ENCODE measurements at regions not wholly inside any gene's neighbourhood (a gene's known extent, or its start where the extent isn't known, plus 50 kb on each side); places are given as distances from the start of the nearest gene placed in this dataset.

DNA sequence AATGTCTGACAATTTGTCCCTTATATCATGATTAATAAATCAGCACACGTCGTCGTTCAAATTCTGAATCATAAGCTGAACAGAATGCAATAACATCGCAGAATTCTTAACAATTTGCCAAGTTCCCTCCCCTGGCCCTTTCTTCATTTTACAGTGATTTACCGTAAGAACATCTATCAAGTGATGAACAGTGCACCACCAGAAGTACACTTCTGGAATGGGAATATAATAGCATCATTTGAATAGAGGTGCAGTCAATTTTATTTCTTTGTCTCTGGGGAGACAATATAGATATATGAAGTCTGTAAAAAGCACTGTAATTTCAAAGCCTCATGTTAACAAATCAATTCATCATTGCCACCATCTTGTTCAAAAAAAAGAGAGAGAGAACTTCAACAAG is 145.1 kb upstream of the SMLR1 start:
- 96% methylated on average over 5 of the region's 5 CpGs for WGBS, 2 donors
- H3K4me1 ChIP-seq (ENCODE audit: control insufficient read depth in 2 of 2, insufficient read depth in 2 of 2, low read length in 1 of 2), result no peaks in the 10 kb centered on the region
- no peaks in the 10 kb centered on the region for H3K36me3 ChIP-seq (ENCODE audit: control insufficient read depth in 2 of 2, insufficient read depth in 2 of 2, low read length in 1 of 2)
- no peaks in the 10 kb centered on the region for H3K27me3 ChIP-seq (ENCODE audit: control insufficient read depth in 1 of 2, insufficient read depth in 2 of 2, low read length in 2 of 2)
- no peak overlapping the region for H3K27ac ChIP-seq (ENCODE audit: low read depth in 2 of 2, low read length in 1 of 2)
- H3K4me3 ChIP-seq (ENCODE audit: low read depth in 1 of 2, low read length in 2 of 2), result no peak overlapping the region
- no peaks in the 10 kb centered on the region for H3K9me3 ChIP-seq (ENCODE audit: control insufficient read depth in 2 of 2, insufficient read depth in 1 of 2, low read depth in 1 of 2, low read length in 1 of 2)

DNA sequence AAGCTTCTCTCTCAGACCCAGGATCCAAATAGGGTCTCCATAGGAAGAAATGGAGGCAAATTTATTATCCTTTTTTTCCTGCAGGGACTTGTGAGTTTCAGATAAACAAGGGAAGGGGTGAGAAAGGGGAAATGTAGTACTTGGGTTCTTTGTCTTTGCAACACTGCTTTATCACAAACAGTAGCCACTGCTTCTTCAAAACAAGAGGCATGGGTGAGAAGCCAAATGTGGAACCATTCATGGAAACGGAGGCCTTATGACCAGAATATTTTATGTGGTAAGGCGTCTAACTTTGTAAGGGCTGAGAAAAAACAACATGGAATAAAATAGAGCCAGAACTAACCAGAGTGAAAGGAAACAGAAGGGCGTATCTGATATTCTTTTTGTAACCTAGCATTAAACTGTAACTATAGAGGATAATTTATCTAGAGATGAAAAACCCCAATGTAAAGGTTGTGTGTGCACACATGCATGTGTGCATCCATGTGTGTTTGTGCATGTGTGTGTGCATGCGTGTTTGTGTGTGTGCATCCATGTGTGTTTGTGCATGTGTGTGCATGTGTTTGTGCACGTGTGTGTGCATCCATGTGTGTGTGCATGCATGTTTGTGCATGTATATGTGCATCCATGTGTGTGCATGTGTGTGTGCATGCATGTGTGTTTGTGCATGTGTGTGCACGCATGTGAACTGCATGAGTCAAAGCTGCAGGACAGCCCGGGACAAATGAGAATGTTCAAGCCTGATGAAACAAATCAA is 143.3 kb upstream of the SMLR1 start:
- H3K27ac ChIP-seq (ENCODE audit: low read depth in 2 of 2, low read length in 1 of 2), result no peak overlapping the region
- no peaks in the 10 kb centered on the region for H3K4me1 ChIP-seq (ENCODE audit: control insufficient read depth in 2 of 2, insufficient read depth in 2 of 2, low read length in 1 of 2)
- H3K9me3 ChIP-seq (ENCODE audit: control insufficient read depth in 2 of 2, insufficient read depth in 1 of 2, low read depth in 1 of 2, low read length in 1 of 2), result no peaks in the 10 kb centered on the region
- no peak overlapping the region for H3K4me3 ChIP-seq (ENCODE audit: low read depth in 1 of 2, low read length in 2 of 2)
- no peaks in the 10 kb centered on the region for H3K36me3 ChIP-seq (ENCODE audit: control insufficient read depth in 2 of 2, insufficient read depth in 2 of 2, low read length in 1 of 2)
- 74 to 80% methylated on average over 7 of the region's 7 CpGs for WGBS, 2 donors
- H3K27me3 ChIP-seq (ENCODE audit: control insufficient read depth in 1 of 2, insufficient read depth in 2 of 2, low read length in 2 of 2), result no peaks in the 10 kb centered on the region

DNA sequence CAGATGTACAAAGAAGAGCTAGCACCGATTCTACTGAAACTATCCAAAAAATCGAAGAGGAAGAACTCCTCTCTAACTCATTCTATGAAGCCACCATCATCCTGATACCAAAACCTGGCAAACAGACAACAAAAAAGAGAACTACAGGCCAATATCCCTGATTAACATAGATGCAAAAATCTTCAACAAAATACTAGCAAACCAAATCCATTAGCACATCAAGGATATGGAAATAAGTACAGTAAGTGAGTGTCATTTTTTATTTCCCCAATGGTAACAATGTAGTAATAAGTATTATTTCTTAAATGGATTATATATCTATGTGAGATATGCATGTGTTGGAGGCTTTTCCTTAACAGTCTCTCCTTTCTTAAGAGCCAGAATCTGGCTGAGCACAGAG is 134.5 kb upstream of the SMLR1 start:
- Histone ChIP-seq H3K27ac (ENCODE audit: low read depth in 2 of 2, low read length in 1 of 2) (no peak overlapping the region), H3K9me3 (ENCODE audit: control insufficient read depth in 2 of 2, insufficient read depth in 1 of 2, low read depth in 1 of 2, low read length in 1 of 2) (no peaks in the 10 kb centered on the region), H3K36me3 (ENCODE audit: control insufficient read depth in 2 of 2, insufficient read depth in 2 of 2, low read length in 1 of 2) (no peaks in the 10 kb centered on the region), H3K4me1 (ENCODE audit: control insufficient read depth in 2 of 2, insufficient read depth in 2 of 2, low read length in 1 of 2) (no peaks in the 10 kb centered on the region), H3K4me3 (ENCODE audit: low read depth in 1 of 2, low read length in 2 of 2) (no peak overlapping the region), H3K27me3 (ENCODE audit: control insufficient read depth in 1 of 2, insufficient read depth in 2 of 2, low read length in 2 of 2) (no peaks in the 10 kb centered on the region)
- 83 to 90% methylated on average over 2 of the region's 2 CpGs for WGBS, 2 donors

DNA sequence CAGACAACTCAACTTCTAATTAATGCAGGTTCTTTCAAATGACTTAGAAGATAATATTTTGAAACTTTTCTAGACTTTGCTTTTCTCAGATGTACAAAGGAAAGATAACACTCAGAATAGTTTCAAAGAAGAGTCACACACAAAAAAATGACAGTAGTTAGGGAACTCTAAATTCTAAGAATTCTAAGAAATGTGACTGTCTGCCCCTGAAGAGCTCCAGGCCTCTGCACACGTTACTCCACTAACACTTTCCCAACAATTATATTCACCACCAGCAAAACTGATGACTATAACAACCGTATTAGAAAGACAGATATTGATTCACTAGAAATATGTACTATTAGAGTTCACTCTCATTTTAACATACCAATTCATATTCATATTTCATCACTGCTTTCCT is 133.3 kb upstream of the SMLR1 start:
- no peak overlapping the region for H3K4me3 ChIP-seq (ENCODE audit: low read depth in 1 of 2, low read length in 2 of 2)
- 57 to 68% methylated on average over 2 of the region's 2 CpGs for WGBS, 2 donors
- H3K36me3 ChIP-seq (ENCODE audit: control insufficient read depth in 2 of 2, insufficient read depth in 2 of 2, low read length in 1 of 2), result no peaks in the 10 kb centered on the region
- H3K4me1 ChIP-seq (ENCODE audit: control insufficient read depth in 2 of 2, insufficient read depth in 2 of 2, low read length in 1 of 2), result no peaks in the 10 kb centered on the region
- H3K9me3 ChIP-seq (ENCODE audit: control insufficient read depth in 2 of 2, insufficient read depth in 1 of 2, low read depth in 1 of 2, low read length in 1 of 2), result no peaks in the 10 kb centered on the region
- H3K27me3 ChIP-seq (ENCODE audit: control insufficient read depth in 1 of 2, insufficient read depth in 2 of 2, low read length in 2 of 2), result no peaks in the 10 kb centered on the region
- H3K27ac ChIP-seq (ENCODE audit: low read depth in 2 of 2, low read length in 1 of 2), result no peak overlapping the region

DNA sequence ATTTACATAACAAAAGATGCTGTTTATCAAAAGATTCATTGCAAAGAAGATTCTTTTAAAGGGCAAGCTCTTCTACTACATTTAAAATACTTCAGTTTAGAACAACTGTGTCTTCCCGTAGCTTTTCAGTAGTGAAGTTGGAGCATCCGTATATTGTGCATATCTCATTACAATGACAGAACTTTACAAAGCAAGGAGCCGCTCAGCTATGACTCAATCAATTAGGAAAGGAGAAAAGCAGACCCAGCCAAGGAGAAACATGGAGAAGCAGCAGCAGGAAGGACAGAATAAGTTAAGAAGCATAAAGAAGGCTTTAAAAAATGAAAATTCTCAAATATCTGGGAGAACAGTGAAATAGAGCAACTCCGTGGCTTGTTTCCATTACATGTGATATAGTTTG is 132.6 kb upstream of the SMLR1 start:
- Histone ChIP-seq H3K27me3 (ENCODE audit: control insufficient read depth in 1 of 2, insufficient read depth in 2 of 2, low read length in 2 of 2) (no peaks in the 10 kb centered on the region), H3K4me1 (ENCODE audit: control insufficient read depth in 2 of 2, insufficient read depth in 2 of 2, low read length in 1 of 2) (no peaks in the 10 kb centered on the region), H3K36me3 (ENCODE audit: control insufficient read depth in 2 of 2, insufficient read depth in 2 of 2, low read length in 1 of 2) (no peaks in the 10 kb centered on the region), H3K4me3 (ENCODE audit: low read depth in 1 of 2, low read length in 2 of 2) (no peak overlapping the region), H3K27ac (ENCODE audit: low read depth in 2 of 2, low read length in 1 of 2) (no peak overlapping the region), H3K9me3 (ENCODE audit: control insufficient read depth in 2 of 2, insufficient read depth in 1 of 2, low read depth in 1 of 2, low read length in 1 of 2) (no peaks in the 10 kb centered on the region)
- 88 to 90% methylated on average over 4 of the region's 4 CpGs for WGBS, 2 donors

DNA sequence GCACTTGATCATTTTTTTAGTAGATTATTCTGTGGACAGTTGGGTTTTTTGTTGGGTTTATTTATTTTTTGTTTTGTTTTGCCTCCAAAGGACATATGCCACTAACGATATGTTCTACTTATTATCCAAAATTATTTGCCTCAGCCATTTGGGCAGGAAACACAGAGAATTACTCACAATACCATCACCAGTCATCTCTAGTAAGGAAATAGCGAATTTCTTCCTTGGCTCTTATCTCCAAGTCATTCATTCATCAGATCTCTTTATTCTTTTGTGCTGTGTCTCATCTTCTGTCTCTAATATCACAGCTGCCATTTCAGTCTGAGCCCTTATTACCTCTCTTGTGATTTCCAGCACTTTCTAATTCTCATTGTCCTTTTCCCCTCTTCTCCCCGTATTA is 130.4 kb upstream of the SMLR1 start:
- H3K36me3 ChIP-seq (ENCODE audit: control insufficient read depth in 2 of 2, insufficient read depth in 2 of 2, low read length in 1 of 2), result no peaks in the 10 kb centered on the region
- H3K27me3 ChIP-seq (ENCODE audit: control insufficient read depth in 1 of 2, insufficient read depth in 2 of 2, low read length in 2 of 2), result no peaks in the 10 kb centered on the region
- WGBS, 2 donors, result 80 to 83% methylated on average over 3 of the region's 3 CpGs
- no peaks in the 10 kb centered on the region for H3K4me1 ChIP-seq (ENCODE audit: control insufficient read depth in 2 of 2, insufficient read depth in 2 of 2, low read length in 1 of 2)
- H3K27ac ChIP-seq (ENCODE audit: low read depth in 2 of 2, low read length in 1 of 2), result no peak overlapping the region
- no peak overlapping the region for H3K4me3 ChIP-seq (ENCODE audit: low read depth in 1 of 2, low read length in 2 of 2)
- H3K9me3 ChIP-seq (ENCODE audit: control insufficient read depth in 2 of 2, insufficient read depth in 1 of 2, low read depth in 1 of 2, low read length in 1 of 2), result no peaks in the 10 kb centered on the region

DNA sequence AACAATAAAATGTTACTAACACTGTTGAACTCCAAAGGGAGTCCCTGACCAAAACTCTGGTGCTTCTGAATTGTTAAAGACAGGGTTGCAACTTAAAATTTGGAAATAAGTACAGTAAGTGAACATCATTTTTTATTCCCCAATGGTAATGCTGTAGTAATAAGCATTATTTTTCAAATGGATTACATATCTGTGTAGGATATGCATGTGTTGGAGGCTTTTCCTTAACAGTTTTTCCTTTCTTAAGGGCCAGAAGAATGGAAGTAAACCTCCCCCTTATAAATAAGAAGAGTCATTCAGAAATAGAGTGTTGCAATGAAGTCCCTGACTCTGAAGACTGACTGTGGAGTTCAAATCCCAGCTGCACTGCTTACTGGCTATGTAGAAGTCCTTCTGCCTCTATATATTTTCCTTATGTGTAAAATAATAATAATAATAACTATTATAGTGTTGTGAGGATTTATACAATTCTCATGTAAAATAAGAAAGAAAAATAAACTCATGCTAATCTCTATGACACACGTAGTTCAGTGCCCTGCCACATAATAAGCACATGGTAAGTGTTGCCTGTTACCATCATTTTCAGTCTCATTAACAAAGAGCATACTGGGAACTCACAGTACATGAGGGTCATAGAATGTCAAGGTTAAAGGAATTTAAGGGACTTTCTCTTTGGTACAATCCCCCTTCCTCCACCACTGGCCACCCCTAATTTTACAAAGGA is 129.8 kb upstream of the SMLR1 start:
- Histone ChIP-seq H3K4me1 (ENCODE audit: control insufficient read depth in 2 of 2, insufficient read depth in 2 of 2, low read length in 1 of 2) (no peaks in the 10 kb centered on the region), H3K4me3 (ENCODE audit: low read depth in 1 of 2, low read length in 2 of 2) (no peak overlapping the region), H3K9me3 (ENCODE audit: control insufficient read depth in 2 of 2, insufficient read depth in 1 of 2, low read depth in 1 of 2, low read length in 1 of 2) (no peaks in the 10 kb centered on the region), H3K27me3 (ENCODE audit: control insufficient read depth in 1 of 2, insufficient read depth in 2 of 2, low read length in 2 of 2) (no peaks in the 10 kb centered on the region), H3K36me3 (ENCODE audit: control insufficient read depth in 2 of 2, insufficient read depth in 2 of 2, low read length in 1 of 2) (no peaks in the 10 kb centered on the region), H3K27ac (ENCODE audit: low read depth in 2 of 2, low read length in 1 of 2) (no peak overlapping the region)
- 17% methylated on average over 1 of the region's 1 CpG for WGBS, 2 donors

DNA sequence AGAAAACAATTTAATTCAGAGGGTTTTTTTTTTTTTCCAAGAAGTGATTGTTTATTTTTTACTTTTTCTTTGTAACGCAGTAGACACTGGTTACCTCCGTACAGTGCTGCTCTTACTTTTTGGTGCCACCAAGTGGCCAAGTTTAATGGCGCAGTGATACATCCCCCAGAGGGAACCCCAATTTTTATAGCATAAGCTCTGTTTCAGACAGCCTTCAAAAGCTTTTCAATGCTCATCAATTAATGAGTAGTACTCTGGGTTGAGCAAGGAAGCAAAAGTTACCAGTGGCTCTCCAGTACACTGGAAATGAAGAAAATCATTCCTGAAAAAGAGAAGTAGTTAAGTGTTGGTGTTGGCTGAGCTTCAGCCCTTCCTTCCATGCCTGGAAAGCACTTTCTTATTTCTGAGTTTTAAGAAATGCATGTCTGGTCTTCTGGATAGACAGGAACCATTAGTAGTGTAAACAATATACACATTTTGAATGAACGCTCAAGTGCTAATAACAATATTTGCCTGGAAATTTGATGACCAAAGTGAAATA is 129.1 kb upstream of the SMLR1 start:
- Histone ChIP-seq H3K27ac (ENCODE audit: low read depth in 2 of 2, low read length in 1 of 2) (no peak overlapping the region), H3K27me3 (ENCODE audit: control insufficient read depth in 1 of 2, insufficient read depth in 2 of 2, low read length in 2 of 2) (no peaks in the 10 kb centered on the region), H3K4me1 (ENCODE audit: control insufficient read depth in 2 of 2, insufficient read depth in 2 of 2, low read length in 1 of 2) (no peaks in the 10 kb centered on the region), H3K9me3 (ENCODE audit: control insufficient read depth in 2 of 2, insufficient read depth in 1 of 2, low read depth in 1 of 2, low read length in 1 of 2) (no peaks in the 10 kb centered on the region), H3K4me3 (ENCODE audit: low read depth in 1 of 2, low read length in 2 of 2) (no peak overlapping the region), H3K36me3 (ENCODE audit: control insufficient read depth in 2 of 2, insufficient read depth in 2 of 2, low read length in 1 of 2) (no peaks in the 10 kb centered on the region)
- 14 to 21% methylated on average over 4 of the region's 4 CpGs for WGBS, 2 donors

DNA sequence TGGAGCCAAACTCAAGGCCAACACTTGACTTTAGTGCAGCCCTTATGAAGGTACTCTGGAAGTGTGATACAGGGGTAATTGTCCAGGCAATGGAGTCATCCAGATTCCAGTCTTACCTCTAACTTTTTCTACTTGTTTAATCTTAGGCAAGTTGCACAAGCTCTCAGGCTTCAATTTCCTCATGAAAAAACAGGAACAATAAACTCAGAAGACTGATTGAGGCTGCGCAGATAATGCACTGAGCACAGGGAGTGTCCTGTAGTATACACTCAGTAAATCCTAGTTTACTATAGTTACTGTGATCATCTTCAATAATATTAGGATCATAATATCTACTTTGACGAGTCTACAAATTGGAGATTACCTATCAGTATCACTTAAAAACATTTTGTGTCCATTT is 127.5 kb upstream of the SMLR1 start:
- Histone ChIP-seq H3K27ac (ENCODE audit: low read depth in 2 of 2, low read length in 1 of 2) (no peak overlapping the region), H3K4me1 (ENCODE audit: control insufficient read depth in 2 of 2, insufficient read depth in 2 of 2, low read length in 1 of 2) (no peaks in the 10 kb centered on the region), H3K36me3 (ENCODE audit: control insufficient read depth in 2 of 2, insufficient read depth in 2 of 2, low read length in 1 of 2) (no peaks in the 10 kb centered on the region), H3K9me3 (ENCODE audit: control insufficient read depth in 2 of 2, insufficient read depth in 1 of 2, low read depth in 1 of 2, low read length in 1 of 2) (no peaks in the 10 kb centered on the region), H3K4me3 (ENCODE audit: low read depth in 1 of 2, low read length in 2 of 2) (no peak overlapping the region), H3K27me3 (ENCODE audit: control insufficient read depth in 1 of 2, insufficient read depth in 2 of 2, low read length in 2 of 2) (no peaks in the 10 kb centered on the region)
- WGBS, 2 donors, result 87 to 90% methylated on average over 2 of the region's 2 CpGs

DNA sequence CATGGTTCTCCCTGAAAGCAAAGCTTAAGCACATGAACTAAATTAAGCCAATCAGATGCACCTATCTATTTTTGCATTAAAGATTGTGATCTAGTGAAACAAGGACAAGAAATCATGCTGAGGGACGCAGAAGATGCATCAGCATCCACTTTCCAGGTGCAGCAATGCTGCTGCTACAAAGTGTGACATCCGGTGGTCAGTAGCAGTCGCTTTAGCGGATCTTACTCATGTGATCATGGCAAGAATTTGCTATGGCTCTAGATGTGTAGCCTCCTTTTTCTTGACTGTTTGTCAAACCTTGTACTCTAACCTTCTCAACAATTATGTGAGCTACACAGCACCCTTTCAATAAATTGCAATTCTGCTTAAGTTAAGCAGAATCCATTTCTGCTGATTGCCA is 126.8 kb upstream of the SMLR1 start:
- WGBS, 2 donors, result 91 to 92% methylated on average over 4 of the region's 4 CpGs

More for the DNA sequence above, 126.8 kb upstream of the SMLR1 start:
- Histone ChIP-seq H3K4me3 (ENCODE audit: low read depth in 1 of 2, low read length in 2 of 2) (no peak overlapping the region), H3K27ac (ENCODE audit: low read depth in 2 of 2, low read length in 1 of 2) (no peak overlapping the region), H3K36me3 (ENCODE audit: control insufficient read depth in 2 of 2, insufficient read depth in 2 of 2, low read length in 1 of 2) (no peaks in the 10 kb centered on the region), H3K4me1 (ENCODE audit: control insufficient read depth in 2 of 2, insufficient read depth in 2 of 2, low read length in 1 of 2) (no peaks in the 10 kb centered on the region), H3K9me3 (ENCODE audit: control insufficient read depth in 2 of 2, insufficient read depth in 1 of 2, low read depth in 1 of 2, low read length in 1 of 2) (no peaks in the 10 kb centered on the region), H3K27me3 (ENCODE audit: control insufficient read depth in 1 of 2, insufficient read depth in 2 of 2, low read length in 2 of 2) (no peaks in the 10 kb centered on the region)

Measured in esophagus (tissue), 2 donors.